Testis (tissue), 2 donors: ENCODE measurements at regions not wholly inside any gene's neighbourhood (a gene's known extent, or its start where the extent isn't known, plus 50 kb on each side); places are given as distances from the start of the nearest gene placed in this dataset.

ENCODE experiments used
- CTCF ChIP-seq, 3 experiments: fragments of 450-650 bp in 2 of 3; fragments of 200-600 bp in 1 of 3; sonication (generic) in 1 of 3; IDR thresholded peaks; one replicate each; pipeline ENCODE4 v1.5.1; 2016 to 2019; ENCODE audit warnings: antibody characterized with exemption in 3 of 3, mild to moderate bottlenecking in 2 of 3, moderate library complexity in 1 of 3
- POLR2A ChIP-seq: fragments of 450-650 bp; IDR thresholded peaks from one replicate; pipeline ENCODE4 v1.6.1; 2017; ENCODE audit warnings: antibody characterized with exemption, mild to moderate bottlenecking, moderate library complexity

DNA sequence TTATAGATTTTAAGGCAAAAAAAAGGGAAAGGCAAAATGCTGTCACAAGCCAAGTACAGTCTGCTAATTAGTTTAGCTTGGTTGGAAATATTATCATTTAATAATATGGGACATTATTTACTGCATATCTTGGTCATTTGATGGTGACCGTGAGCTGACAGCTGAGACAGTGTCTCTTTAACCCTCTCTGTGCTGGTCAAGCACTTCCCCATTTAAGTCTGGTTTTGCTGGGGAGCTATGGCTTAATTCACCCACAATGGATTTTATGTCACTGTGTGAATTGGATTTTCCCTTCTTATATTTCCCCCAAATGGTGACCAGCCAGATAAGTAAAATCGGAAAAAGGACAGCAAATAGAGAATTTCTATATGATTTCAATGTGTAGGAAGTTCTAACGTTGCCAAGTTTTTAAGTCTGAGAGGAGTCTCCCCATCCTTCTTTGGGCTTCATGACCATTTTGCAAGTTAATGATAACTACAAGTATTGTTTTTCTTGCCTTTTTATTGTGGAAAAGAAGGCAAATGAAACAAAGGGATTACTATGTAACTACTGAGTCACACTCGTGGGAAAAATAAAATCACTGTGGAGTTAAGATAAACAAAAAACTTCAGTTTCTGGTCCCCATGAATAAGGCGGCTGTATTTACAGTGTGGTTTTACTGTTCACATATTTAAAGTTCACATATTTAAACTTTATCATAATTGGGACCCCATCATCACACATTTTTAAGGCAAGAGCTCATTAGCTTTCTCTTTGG, 373.5 kb downstream of the NR2F2 start:
- TF ChIP-seq POLR2A (no peak), CTCF (IDR thresholded peaks at IDR 0.05) (no peak)
